Activated CD8-positive, alpha-beta memory T cell treated with anti-CD3 and anti-CD28 coated beads for 48 hours (primary cell): ENCODE measurements at regions not wholly inside any gene's neighbourhood (a gene's known extent, or its start where the extent isn't known, plus 50 kb on each side); places are given as distances from the start of the nearest gene placed in this dataset.

Experiments used
- DNase-seq, 3 experiments: peaks; one replicate each; pipeline ENCODE4 v3.0.0-alpha.2; 2020; ENCODE audit warnings: low read depth in 2 of 3, low spot score in 2 of 3

GRCh38 chr20:23232679-23233308 is 117.8 kb upstream of the NXT1 start:
- DNase-seq: no peak

- no peak for DNase-seq
These were observed 118.4 kb upstream of the NXT1 start for GRCh38 chr20:23232219-23232581.

GRCh38 chr20:23231561-23232218 is 118.9 kb upstream of the NXT1 start:
- DNase-seq: no peak

- no peak for DNase-seq
These were observed 119.7 kb upstream of the NXT1 start for GRCh38 chr20:23230766-23231385.

- no peak for DNase-seq
These were observed 120.6 kb upstream of the NXT1 start for GRCh38 chr20:23229989-23230388.

- DNase-seq: no peak
These were observed 121.7 kb upstream of the NXT1 start for GRCh38 chr20:23228912-23229311.

GRCh38 chr20:23227976-23228375 is 122.6 kb upstream of the NXT1 start:
- no peak for DNase-seq

- no peak for DNase-seq
These were observed 123.3 kb upstream of the NXT1 start for GRCh38 chr20:23227274-23227673.

GRCh38 chr20:23226612-23227265 is 123.9 kb upstream of the NXT1 start:
- DNase-seq: no peak

- DNase-seq: no peak
These were observed 125.1 kb upstream of the NXT1 start for GRCh38 chr20:23225407-23226060.

- no peak for DNase-seq
These were observed 125.8 kb upstream of the NXT1 start for GRCh38 chr20:23224806-23225205.

GRCh38 chr20:23223908-23224580 is 126.5 kb upstream of the NXT1 start:
- DNase-seq: no peak

GRCh38 chr20:23222531-23223200 is 127.9 kb upstream of the NXT1 start:
- no peak for DNase-seq

GRCh38 chr20:23217023-23217422 is 130.9 kb upstream of the CD93 start:
- no peak for DNase-seq

GRCh38 chr20:23215344-23215995 is 129.3 kb upstream of the CD93 start:
- no peak for DNase-seq

GRCh38 chr20:23214903-23215302 is 128.8 kb upstream of the CD93 start:
- DNase-seq: no peak

- no peak for DNase-seq
These were observed 126.4 kb upstream of the CD93 start for GRCh38 chr20:23212464-23212995.

GRCh38 chr20:23212011-23212410 is 125.9 kb upstream of the CD93 start:
- no peak for DNase-seq

- no peak for DNase-seq
These were observed 125.0 kb upstream of the CD93 start for GRCh38 chr20:23211164-23211563.
